ENCODE measurements at regions not wholly inside any gene's neighbourhood (a gene's known extent, or its start where the extent isn't known, plus 50 kb on each side); places are given as distances from the start of the nearest gene placed in this dataset.

- TF ChIP-seq HMGXB3 (CRISPR knock-in tag; IDR thresholded peaks at IDR 0.05; ENCODE audit: borderline replicate concordance) (no peak), ZNF564 (CRISPR knock-in tag; IDR thresholded peaks at IDR 0.05) (no peak), SNRNP70 (IDR thresholded peaks at IDR 0.05; ENCODE audit: low read depth, low read length) (no peak), MEF2D (CRISPR knock-in tag; IDR thresholded peaks at IDR 0.05) (no peak)
Observed at GRCh38 chr6:74971633-74972032, 234.2 kb downstream of the COL12A1 start (continued).

GRCh38 chr6:74969591-74970267 lies 236.1 kb downstream of the COL12A1 start:
- Histone ChIP-seq H3K4me2 (ENCODE audit: low read depth, low read length) (no peak overlapping the region), H3K9ac (ENCODE audit: insufficient read depth, low read depth, low read length) (no peak overlapping the region), H3K27ac (ENCODE audit: extremely low read length, insufficient read depth, low read length) (no peak overlapping the region), H3K79me2 (ENCODE audit: insufficient read depth, low read length) (no peaks in the 10 kb centered on the region), H3K4me1 (ENCODE audit: insufficient read depth, low read length) (no peaks in the 10 kb centered on the region), H3K27me3 (ENCODE audit: control insufficient read depth in 1 of 2, insufficient read depth in 2 of 2, low read length in 2 of 2) (no peaks in the 10 kb centered on the region), H3K9me3 (ENCODE audit: low read length) (no peaks in the 10 kb centered on the region; the same call in 1 of the 2 replicates), H2AFZ (ENCODE audit: low read length) (no peak overlapping the region), H3K4me3 (replicated peaks in 1 of 3; ENCODE audit: insufficient read depth in 1 of 3, low read depth in 2 of 3, low read length in 3 of 3) (no peak overlapping the region), H3K36me3 (replicated peaks in 1 of 2; ENCODE audit: control insufficient read depth in 1 of 2, insufficient read depth in 2 of 2, low read length in 2 of 2) (no peaks in the 10 kb centered on the region), H4K20me1 (ENCODE audit: insufficient read depth, low read length) (no peaks in the 10 kb centered on the region)
- DNase-seq (ENCODE audit: low spot score) (no peak), ATAC-seq (no peak), FAIRE-seq (no peak)
- ChIA-PET POLR2A (no interaction called here), CTCF (ENCODE audit: low intra/inter-chr PET ratio, low total read pairs) (no interaction called here)
- intact Hi-C loops (cut with micrococcal nuclease; ENCODE audit: unreplicated experiment) (no loop called here), in situ Hi-C loops (cut with HindIII; ENCODE audit: extremely low pct_ligation_motif_present, low pct_unique_long_range_greater_than_20kb) (no loop called here)
- BruUV-seq (replicated peaks) = no TSS peak
- 1% methylated on average over 4 of the region's 4 CpGs for WGBS (ENCODE audit: low lambda C conversion rate)
- TF ChIP-seq KLF11 (CRISPR knock-in tag; IDR thresholded peaks at IDR 0.05) (no peak), GMEB1 (CRISPR knock-in tag; IDR thresholded peaks at IDR 0.05; ENCODE audit: borderline replicate concordance) (no peak), TFDP2 (CRISPR knock-in tag; IDR thresholded peaks at IDR 0.05) (no peak), THAP7 (CRISPR knock-in tag; IDR thresholded peaks at IDR 0.05) (no peak), ZNF263 (CRISPR knock-in tag; IDR thresholded peaks at IDR 0.05) (no peak), ZNF468 (CRISPR knock-in tag; IDR thresholded peaks at IDR 0.05) (no peak), NFYB (CRISPR knock-in tag; IDR thresholded peaks at IDR 0.05) (no peak), KMT2A (CRISPR knock-in tag; IDR thresholded peaks at IDR 0.05) (no peak), SP2 (CRISPR knock-in tag; IDR thresholded peaks at IDR 0.05) (no peak), SALL1 (CRISPR knock-in tag; IDR thresholded peaks at IDR 0.05) (no peak), PAWR (CRISPR knock-in tag; IDR thresholded peaks at IDR 0.05; ENCODE audit: borderline replicate concordance) (no peak)

Data from HepG2 (cell line).